ENCODE measurements at regions not wholly inside any gene's neighbourhood (a gene's known extent, or its start where the extent isn't known, plus 50 kb on each side); places are given as distances from the start of the nearest gene placed in this dataset.

GRCh38 chr4:89416960-89417359 lies 109.4 kb upstream of the GPRIN3 start (continued):
- no peak for TF ChIP-seq NFXL1 (IDR thresholded peaks at IDR 0.05; ENCODE audit: borderline replicate concordance)
- TF ChIP-seq TARDBP (IDR thresholded peaks at IDR 0.05; ENCODE audit: borderline replicate concordance): no peak
- TF ChIP-seq SP1 (IDR thresholded peaks at IDR 0.05; ENCODE audit: low read depth, low read length): no peak

GRCh38 chr4:89413518-89413917 lies 105.9 kb upstream of the GPRIN3 start:
- H3K27ac ChIP-seq (ENCODE audit: control insufficient read depth, insufficient read depth): no peak overlapping the region
- intact Hi-C loops (cut with micrococcal nuclease; ENCODE audit: unreplicated experiment): no loop called here
- no peaks in the 10 kb centered on the region for H4K20me1 ChIP-seq (ENCODE audit: control insufficient read depth, insufficient read depth)
- WGBS (ENCODE audit: insufficient coverage, insufficient replicate concordance, low lambda C conversion rate, missing lambda C conversion rate): 0% methylated on average over 1 of the region's 1 CpG
- no peak for FAIRE-seq
- ATAC-seq: no peak
- DNase-seq (ENCODE audit: low read depth, low spot score): no peak
- in situ Hi-C loops (cut with MboI): no loop called here
- no peak overlapping the region for H2AFZ ChIP-seq (ENCODE audit: control insufficient read depth, low read depth, low read length)
- H3K4me2 ChIP-seq (ENCODE audit: control insufficient read depth, insufficient read depth): no peak overlapping the region
- no peaks in the 10 kb centered on the region for H3K79me2 ChIP-seq (ENCODE audit: control insufficient read depth, insufficient read depth, low read length)
- SMC1A ChIA-PET (ENCODE audit: uncharacterized antibody, unreplicated experiment): interaction anchor here (0.7 to 1.9 kb wide), 3 partner anchors 21 to 886 kb away, joined by 3 to 8 read pairs (median 4); no protein-coding TSS in a partner anchor
- H3K27me3 ChIP-seq (replicated peaks in 1 of 2; ENCODE audit: control insufficient read depth in 2 of 2, insufficient read depth in 2 of 2, low read length in 1 of 2): no peaks in the 10 kb centered on the region
- POLR2A ChIA-PET: interaction anchor here (0.7 kb wide), 1 partner anchor 237 kb away, joined by 3 read pairs; no protein-coding TSS in a partner anchor
- H3K9me3 ChIP-seq (replicated peaks; ENCODE audit: control insufficient read depth, insufficient read depth, low read length): no peaks in the 10 kb centered on the region
- no peak overlapping the region for H3K9ac ChIP-seq (ENCODE audit: control insufficient read depth, insufficient read depth, low read length)
- no peak overlapping the region for H3K4me3 ChIP-seq
- CTCF ChIA-PET: interaction anchor here (0.5 to 0.6 kb wide), 2 partner anchors 27 to 901 kb away, joined by 3 read pairs; no protein-coding TSS in a partner anchor
- no TSS peak for BruUV-seq (replicated peaks)
- H3K36me3 ChIP-seq (ENCODE audit: control insufficient read depth in 2 of 2, insufficient read depth in 2 of 2, low read length in 1 of 2): no peaks in the 10 kb centered on the region
- no peak for TF ChIP-seq JUND (IDR thresholded peaks at IDR 0.05; ENCODE audit: low read depth, low read length)
- TF ChIP-seq PML (IDR thresholded peaks at IDR 0.05; ENCODE audit: low read length): no peak
- TF ChIP-seq ZNF207 (IDR thresholded peaks at IDR 0.05; ENCODE audit: borderline replicate concordance): no peak
- TF ChIP-seq RELA (IDR thresholded peaks at IDR 0.05; ENCODE audit: borderline replicate concordance, partially characterized antibody): no peak
- TF ChIP-seq NKRF (conservative IDR thresholded peaks at IDR 0.05): no peak
- no peaks in the 10 kb centered on the region for H3K4me1 ChIP-seq (ENCODE audit: control insufficient read depth, insufficient read depth, low read length)
- RAD21 ChIA-PET (ENCODE audit: unreplicated experiment): no interaction called here
